Pancreas (tissue), 10 donors: ENCODE measurements at regions not wholly inside any gene's neighbourhood (a gene's known extent, or its start where the extent isn't known, plus 50 kb on each side); places are given as distances from the start of the nearest gene placed in this dataset.

Experiments
- ATAC-seq, 4 donors: fragments of 200-7000 bp; cut with Tn5 transposase; one replicate each; pipeline versions ENCODE4 v1.8.0 to v1.9.1; 2020; ENCODE audit warnings: mild to moderate bottlenecking in 4 of 4, moderate library complexity in 4 of 4
- DNase-seq, 6 donors: peaks; one replicate each; pipeline ENCODE4 v3.0.0-alpha.2; 2020
- FAIRE-seq: peaks from 2 replicates; lab custom pipeline; 2012; peaks lifted over from hg19 to GRCh38; lab: Jason Lieb, UNC
- H3K27ac ChIP-seq, 4 donors: fragments of 200-600 bp; sonication (generic); 1 replicate in 3 of 4; 2 replicates in 1 of 4; pipeline versions ENCODE4 v1.5.0 to v1.8.0; 2020
- H3K27me3 ChIP-seq, 4 donors: fragments of 200-600 bp; one replicate each; pipeline ENCODE4 v1.8.0; 2021
- H3K36me3 ChIP-seq, 3 donors: fragments of 200-600 bp; sonication (generic) in 1 of 3; one replicate each; pipeline versions ENCODE4 v1.5.0 to v1.8.0; 2020 to 2021
- H3K4me1 ChIP-seq, 3 donors: fragments of 200-600 bp; one replicate each; pipeline ENCODE4 v1.8.0; 2021
- H3K4me3 ChIP-seq, 4 donors: fragments of 200-600 bp; sonication (generic) in 2 of 4; one replicate each; pipeline versions ENCODE4 v1.5.0 to v1.8.0; 2020 to 2021
- H3K9me3 ChIP-seq, 4 donors: fragments of 200-600 bp; one replicate each; pipeline ENCODE4 v1.8.0; 2021
- CTCF ChIP-seq, 4 donors: fragments of 200-600 bp; sonication (generic) in 3 of 4; IDR thresholded peaks; one replicate each; pipeline versions ENCODE4 v1.5.0 to v1.8.0; 2021; ENCODE audit warnings: antibody characterized with exemption in 4 of 4
- WGBS, 2 donors: extraction: QIAGEN DNeasy Blood & Tissue Kit; methylation state at CpG; one replicate each; pipeline ENCODE4 v1.1.7; 2013; 5-methylcytosine and 5-hydroxymethylcytosine counted together
- intact Hi-C, 3 donors: fragments of 100-400 bp; cut with DNase I; formaldehyde crosslinking; loops; one replicate each; pipeline versions ENCODE4 v1.11.1 to v1.14.2; 2022
- donor health status: healthy with polysubstance abuse.
- donor health status: DM: no; HTN: no; CAD: no; lungs with moderate emphysema.
- donor health status: DM: no; HTN: no; CAD: no.
- donor health status: control.
- donor health status: control.
- donor health status: Bipolar disorder and iron deficiency.
- donor health status: DM: yes; HTN: yes; CAD: no.
- donor health status: DM: no; HTN: no; CAD: no.
- donor health status: DM: no; HTN: no; CAD: no.
- donor health status: DM: yes; HTN: yes; CAD: no.

- Histone ChIP-seq H3K4me3 (no peak overlapping the region), H3K4me1 (no peaks in the 10 kb centered on the region), H3K27me3 (peaks cover 0 to 2% (median 0%) of the 10 kb centered on the region in 4 donors), H3K36me3 (no peaks in the 10 kb centered on the region), H3K27ac (no peak overlapping the region), H3K9me3 (no peaks in the 10 kb centered on the region)
- WGBS, 2 donors = 69 to 76% methylated on average over 1 of the region's 1 CpG
- TF ChIP-seq CTCF (IDR thresholded peaks at IDR 0.05) = no peak
- ATAC-seq = no peak
- DNase-seq = no peak
- intact Hi-C loops = no loop called here
- no peak for FAIRE-seq
Measured at GRCh38 chr14:98114946-98115345, 1157.1 kb downstream of the BCL11B start.

GRCh38 chr14:98118749-98119148 lies 1153.2 kb downstream of the BCL11B start:
- peaks cover 0 to 2% (median 0%) of the 10 kb centered on the region in 4 donors for H3K27me3 ChIP-seq
- FAIRE-seq (no peak), ATAC-seq (no peak), DNase-seq (no peak)
- no peaks in the 10 kb centered on the region for H3K9me3 ChIP-seq
- no peaks in the 10 kb centered on the region for H3K4me1 ChIP-seq
- no peaks in the 10 kb centered on the region for H3K36me3 ChIP-seq
- H3K27ac ChIP-seq = no peak overlapping the region
- intact Hi-C loops = no loop called here
- no peak for TF ChIP-seq CTCF (IDR thresholded peaks at IDR 0.05)
- H3K4me3 ChIP-seq = no peak overlapping the region

GRCh38 chr14:98119739-98120138 lies 1152.3 kb downstream of the BCL11B start:
- no peaks in the 10 kb centered on the region for H3K36me3 ChIP-seq
- no peak for FAIRE-seq
- H3K9me3 ChIP-seq = no peaks in the 10 kb centered on the region
- intact Hi-C loops = no loop called here
- ATAC-seq = no peak
- no peak overlapping the region for H3K27ac ChIP-seq
- TF ChIP-seq CTCF (IDR thresholded peaks at IDR 0.05) = no peak
- 52 to 76% methylated on average over 4 of the region's 4 CpGs for WGBS, 2 donors
- H3K27me3 ChIP-seq = peaks cover 0 to 2% (median 0%) of the 10 kb centered on the region in 4 donors
- DNase-seq = no peak
- no peaks in the 10 kb centered on the region for H3K4me1 ChIP-seq
- no peak overlapping the region for H3K4me3 ChIP-seq

GRCh38 chr14:98120831-98121464 lies 1151.0 kb downstream of the BCL11B start:
- FAIRE-seq = no peak
- Histone ChIP-seq H3K27me3 (peaks cover 0 to 2% (median 0%) of the 10 kb centered on the region in 4 donors), H3K9me3 (no peaks in the 10 kb centered on the region), H3K27ac (no peak overlapping the region), H3K36me3 (no peaks in the 10 kb centered on the region), H3K4me1 (no peaks in the 10 kb centered on the region), H3K4me3 (no peak overlapping the region)
- no peak for TF ChIP-seq CTCF (IDR thresholded peaks at IDR 0.05)
- intact Hi-C loops = no loop called here
- WGBS, 2 donors = 57 to 69% methylated on average over 6 of the region's 6 CpGs
- DNase-seq = no peak
- no peak for ATAC-seq

DNA sequence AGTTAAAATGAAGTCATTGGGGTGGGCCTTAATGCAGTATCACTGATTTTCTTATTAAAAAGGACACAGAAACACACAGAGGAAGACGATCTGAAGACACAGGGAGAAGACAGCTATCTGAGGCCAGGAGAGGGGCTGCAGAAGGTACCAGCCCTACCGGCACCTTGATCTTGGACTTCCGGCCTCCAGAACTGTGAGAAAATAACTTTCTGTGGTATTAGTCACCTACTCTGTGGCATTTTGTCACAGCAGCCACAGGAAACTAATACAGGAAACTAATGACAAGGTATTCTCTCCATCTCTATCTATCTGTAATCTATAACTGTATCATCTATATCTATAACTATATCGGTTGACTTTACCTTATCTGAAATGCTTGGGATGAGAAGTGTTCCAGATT lies 1149.5 kb downstream of the BCL11B start:
- no peak overlapping the region for H3K4me3 ChIP-seq
- WGBS, 2 donors = 61 to 82% methylated on average over 4 of the region's 4 CpGs
- no peak for TF ChIP-seq CTCF (IDR thresholded peaks at IDR 0.05)
- H3K9me3 ChIP-seq = no peaks in the 10 kb centered on the region
- DNase-seq (no peak), FAIRE-seq (no peak), ATAC-seq (no peak)
- H3K36me3 ChIP-seq = no peaks in the 10 kb centered on the region
- no peak overlapping the region for H3K27ac ChIP-seq
- intact Hi-C loops = no loop called here
- no peaks in the 10 kb centered on the region for H3K27me3 ChIP-seq
- no peaks in the 10 kb centered on the region for H3K4me1 ChIP-seq
